GM19193 (cell line): ENCODE measurements at regions not wholly inside any gene's neighbourhood (a gene's known extent, or its start where the extent isn't known, plus 50 kb on each side); places are given as distances from the start of the nearest gene placed in this dataset.

Source experiments
- POLR2A ChIP-seq: IDR thresholded peaks from 4 replicates; pipeline ENCODE4 v1.6.1; 2011; ENCODE audit not compliant: insufficient read depth, insufficient read length; ENCODE audit errors: extremely low read depth

DNA sequence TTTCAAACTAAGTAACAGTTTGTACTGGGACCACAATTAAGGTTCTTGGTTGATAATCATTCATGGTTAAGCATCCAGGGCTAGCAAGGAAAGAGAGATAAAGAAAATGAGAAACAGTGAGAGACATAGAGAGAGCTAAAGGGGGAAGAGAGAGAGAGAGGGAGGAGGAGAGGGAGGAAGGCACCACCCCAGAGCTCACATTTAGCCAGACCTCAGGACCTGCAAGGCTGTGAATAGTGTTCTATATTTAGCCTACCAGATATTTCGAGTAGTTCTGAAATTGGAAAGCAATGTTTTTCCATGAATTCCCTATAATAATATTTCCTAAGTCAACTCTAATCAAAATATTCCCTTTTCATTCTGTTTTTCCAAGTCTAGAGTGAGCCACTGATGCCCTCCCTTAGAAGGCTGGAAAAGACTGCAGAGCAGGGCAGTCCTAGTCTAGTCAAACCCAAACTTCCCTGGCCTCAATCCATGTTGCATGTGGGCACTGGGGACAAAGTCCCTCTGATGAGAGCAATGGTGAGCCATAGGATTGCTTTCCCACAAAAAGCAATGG is 119.4 kb upstream of the INHBA start:
- TF ChIP-seq POLR2A = no peak

DNA sequence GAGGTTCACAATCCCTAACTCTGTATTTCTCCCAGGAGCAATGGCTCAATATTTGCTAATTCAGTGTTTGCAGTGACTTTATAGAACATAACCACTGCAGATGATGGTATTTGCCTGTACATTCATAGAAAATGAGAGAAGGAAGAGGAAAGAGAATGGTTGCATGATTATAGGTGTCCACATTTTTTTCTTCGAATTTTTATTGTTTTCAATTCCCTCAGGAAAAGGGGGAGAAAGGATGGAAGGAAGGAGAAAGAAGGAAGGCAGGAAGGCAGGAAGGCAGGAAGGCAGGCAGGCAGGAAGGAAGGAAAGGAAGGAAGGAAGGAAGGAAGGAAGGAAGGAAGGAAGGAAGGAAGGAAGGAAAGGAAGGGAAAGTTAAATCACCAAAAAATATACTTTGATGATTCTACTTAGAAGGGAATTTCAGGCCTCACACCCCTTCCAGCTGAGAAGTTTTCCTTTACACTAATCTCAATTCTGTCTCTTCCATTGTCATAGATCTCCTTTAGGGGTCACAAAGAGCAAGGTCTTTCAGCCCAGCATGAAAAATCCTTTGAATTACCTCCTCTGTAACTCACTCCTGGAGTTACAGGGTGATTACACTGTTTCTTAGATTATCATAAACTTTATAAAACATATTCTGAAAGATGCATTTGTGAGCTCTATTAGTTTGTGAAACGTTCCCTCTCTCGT is 118.8 kb upstream of the INHBA start:
- no peak for TF ChIP-seq POLR2A

DNA sequence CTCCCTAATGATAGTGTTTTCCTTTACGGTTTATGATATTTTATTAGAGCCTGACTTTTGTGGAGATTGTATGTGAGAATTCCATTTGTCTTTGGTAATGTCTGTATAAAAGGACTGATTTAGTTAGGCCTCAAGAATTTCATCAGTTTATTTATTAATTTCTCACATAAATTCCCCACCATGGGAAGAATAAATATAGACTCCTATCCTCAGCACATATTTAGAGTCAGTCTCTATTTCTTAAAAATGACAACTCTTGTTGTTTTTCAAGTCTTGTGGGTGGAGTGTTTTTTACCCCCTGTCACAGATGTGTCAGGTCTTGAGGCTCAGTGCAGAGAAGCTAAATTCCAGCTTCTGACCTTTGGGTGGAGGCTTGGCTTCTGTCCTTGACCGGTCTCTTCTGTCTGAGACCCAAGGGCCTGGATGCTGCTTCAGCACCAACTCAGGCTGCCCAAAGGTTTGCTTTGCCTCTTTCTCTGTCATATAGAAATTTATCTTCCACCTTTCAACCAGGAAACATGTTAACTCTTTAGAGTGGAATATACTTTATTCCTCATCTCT is 117.3 kb upstream of the INHBA start:
- TF ChIP-seq POLR2A = no peak

DNA sequence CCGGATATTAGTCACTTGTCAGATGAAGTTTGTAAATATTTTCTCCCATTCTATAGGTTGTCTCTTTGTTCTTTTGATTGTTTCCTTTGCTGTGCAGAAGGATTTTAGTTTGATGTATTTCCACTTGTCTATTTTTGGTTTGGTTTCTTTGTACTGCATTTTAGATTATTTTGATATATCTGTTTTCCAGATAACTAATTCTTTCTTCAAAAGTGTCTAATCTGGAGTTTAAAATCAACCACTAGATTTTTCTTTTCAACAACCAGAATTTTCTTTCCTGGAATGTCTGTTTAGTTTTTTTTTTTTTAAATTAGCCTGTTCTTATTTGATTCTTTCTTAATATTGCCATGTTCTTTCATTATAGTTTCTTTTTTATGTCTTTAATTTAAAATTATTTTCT is 116.8 kb upstream of the INHBA start:
- no peak for TF ChIP-seq POLR2A

DNA sequence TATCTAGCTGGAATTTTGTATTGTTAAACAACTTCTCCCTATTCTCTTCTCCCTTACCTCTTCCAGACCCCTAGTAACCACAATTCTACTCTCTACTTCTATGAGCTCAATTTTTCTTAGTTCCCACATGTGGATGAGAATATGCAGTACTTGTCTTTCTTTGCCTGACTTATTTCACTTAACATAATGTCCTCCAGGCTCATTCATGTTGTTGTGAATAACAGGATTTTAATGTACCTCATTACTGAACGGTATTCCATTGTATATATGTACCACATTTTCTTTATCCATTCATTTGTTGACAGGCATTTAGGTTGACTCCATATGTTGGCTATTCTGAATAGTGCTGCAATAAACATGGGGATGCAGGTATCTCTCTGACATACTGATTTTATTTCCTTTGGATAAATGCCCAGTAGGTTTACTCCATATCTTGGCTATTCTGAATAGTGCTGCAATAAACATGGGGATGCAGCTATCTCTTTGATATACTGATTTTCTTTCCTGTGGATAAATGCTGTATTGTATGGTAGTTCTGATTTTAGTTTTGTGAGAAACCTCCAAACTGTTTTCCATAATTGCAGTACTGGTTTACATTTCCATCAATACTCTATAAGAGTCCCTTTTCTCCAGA is 116.0 kb upstream of the INHBA start:
- TF ChIP-seq POLR2A = no peak

DNA sequence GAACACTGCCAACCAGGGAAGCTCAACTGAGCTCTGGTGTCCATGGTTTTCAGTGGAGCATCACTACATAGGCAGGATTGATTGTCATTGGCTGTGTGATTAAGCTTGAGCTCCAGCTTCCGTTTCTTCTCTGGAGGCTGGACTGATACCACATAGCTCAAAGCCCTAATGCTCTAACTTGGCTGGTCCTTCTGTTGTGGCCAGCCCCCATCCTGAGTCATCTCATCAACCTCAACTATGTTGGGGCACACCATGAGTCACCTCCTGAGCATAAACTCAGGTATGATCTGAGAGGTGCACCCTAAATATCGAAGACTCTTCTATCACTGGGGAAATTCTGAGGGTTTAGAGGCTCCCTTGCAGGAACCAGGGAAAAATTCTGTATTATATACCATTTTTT is 114.5 kb upstream of the INHBA start:
- TF ChIP-seq POLR2A = no peak

DNA sequence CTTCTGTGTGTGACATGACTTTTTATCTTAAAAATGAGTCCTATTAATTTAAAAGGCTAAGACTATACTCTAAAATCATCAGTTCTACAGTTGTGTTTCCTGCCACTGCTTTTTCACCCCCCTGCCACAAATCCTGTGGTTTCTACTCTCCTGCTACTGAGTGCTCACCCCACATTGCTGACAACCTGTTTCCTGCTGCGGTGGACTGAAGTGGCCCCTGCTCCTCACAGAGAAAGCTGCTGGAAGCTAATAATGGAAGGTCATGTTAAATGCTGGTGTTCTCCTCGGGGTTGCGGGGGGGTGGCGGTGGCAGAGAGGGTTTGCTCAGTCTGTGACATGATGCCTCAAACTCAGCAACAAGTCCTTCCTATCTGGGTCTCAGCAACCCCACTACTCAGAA is 113.2 kb upstream of the INHBA start:
- TF ChIP-seq POLR2A = no peak

DNA sequence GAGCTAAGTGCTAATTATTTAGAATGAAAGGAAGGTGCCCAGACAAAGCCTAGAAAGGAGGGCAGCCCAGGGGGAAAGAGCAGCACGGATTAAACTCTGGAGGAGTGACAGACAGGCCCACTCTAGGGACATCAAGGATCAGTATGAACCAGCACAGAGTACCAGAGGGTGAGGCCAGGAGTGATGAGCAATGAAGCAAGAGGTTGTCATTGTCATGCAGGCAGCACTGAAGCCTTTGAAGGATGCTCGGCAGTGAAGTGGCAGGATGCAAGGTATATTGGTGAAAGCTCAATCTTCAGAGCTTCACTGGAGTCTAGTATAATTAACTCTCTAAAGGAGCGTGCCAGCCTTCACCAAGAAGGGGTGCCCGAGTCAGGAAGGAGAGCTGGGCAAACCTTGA is 112.0 kb upstream of the INHBA start:
- no peak for TF ChIP-seq POLR2A

DNA sequence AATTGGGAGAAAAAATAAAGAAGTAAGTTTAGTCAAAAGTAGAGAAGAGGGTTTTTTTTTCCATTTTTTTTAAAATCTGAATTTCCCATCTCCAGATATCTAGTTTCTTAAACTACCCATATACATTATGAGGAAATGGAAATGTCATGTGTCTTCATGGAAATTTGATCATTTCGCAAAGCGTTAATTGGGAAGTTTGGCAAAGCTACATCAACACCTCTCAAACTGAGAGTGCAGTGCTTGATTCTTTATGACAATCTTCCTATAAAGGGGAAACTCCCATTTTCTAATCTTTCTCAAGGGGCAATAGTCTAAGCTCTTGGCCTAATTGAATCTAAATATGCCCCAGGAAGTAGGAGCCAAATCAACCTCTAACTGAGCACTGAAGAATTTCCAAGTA is 110.4 kb upstream of the INHBA start:
- no peak for TF ChIP-seq POLR2A

DNA sequence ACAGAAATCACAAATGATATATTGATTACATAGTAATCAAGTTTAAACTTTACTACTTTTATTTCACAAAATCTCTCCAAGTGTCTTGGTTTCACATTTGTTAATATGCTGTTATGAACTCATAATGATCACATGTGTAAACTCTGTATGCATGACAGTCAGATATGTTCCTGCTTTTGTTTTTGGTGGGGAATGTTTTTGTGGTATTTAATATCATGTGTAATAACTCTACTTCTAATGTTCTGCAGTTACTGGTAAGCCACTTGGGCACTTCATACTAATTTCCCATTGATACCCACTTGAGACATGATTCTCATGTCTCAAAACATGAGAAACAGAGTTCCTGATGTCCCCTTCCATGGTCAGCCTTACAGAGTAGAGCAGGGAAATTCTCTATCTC is 109.1 kb upstream of the INHBA start:
- no peak for TF ChIP-seq POLR2A

DNA sequence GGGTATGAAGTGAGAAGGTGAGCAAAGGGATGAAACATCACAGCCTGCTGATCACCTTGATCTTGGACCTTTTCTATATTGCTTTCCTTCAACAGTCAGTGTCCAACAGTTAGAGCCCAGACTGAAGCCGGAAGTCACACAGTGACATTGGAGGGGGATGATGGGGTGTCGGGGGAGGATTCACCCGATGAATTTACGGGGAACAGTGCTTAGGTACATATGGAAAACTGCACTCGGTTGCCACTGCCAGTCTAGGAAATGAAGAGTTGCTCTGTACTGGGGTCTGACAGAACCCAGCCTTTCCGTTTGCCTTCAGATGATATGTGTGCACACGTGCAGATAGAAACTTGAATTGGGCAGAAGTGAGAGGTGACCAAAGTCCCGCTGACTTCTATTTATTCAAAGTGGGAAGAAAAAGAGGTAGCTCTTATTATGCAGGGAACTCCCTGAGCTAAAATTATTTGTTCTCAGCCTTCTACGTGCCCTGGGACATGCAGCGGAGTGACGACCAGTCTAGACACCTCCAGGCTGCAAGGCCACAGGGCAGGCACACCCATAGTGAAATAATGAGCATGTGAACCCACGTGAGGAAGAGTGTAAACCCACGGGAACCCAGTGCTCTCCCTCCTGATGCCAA is 107.2 kb upstream of the INHBA start:
- no peak for TF ChIP-seq POLR2A

DNA sequence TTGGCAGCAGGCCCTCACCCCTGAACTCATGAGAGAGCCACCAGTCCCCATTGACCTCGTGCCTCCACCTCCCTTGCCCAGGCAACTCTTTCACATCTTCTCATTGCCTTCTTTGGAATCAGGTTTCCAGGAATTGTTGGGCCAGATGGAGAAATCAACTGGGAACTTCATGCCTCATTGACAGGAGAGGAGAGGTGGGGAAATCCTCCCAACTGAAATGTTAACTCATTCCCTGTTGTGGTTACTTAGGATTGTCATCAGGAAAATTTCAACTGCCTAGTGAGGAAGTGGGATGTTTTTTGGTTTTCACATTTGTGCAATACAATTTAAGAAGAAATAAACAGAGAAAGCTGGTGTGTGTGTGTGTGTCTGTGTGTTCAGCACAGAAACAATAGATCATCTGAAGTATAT is 106.6 kb upstream of the INHBA start:
- no peak for TF ChIP-seq POLR2A

DNA sequence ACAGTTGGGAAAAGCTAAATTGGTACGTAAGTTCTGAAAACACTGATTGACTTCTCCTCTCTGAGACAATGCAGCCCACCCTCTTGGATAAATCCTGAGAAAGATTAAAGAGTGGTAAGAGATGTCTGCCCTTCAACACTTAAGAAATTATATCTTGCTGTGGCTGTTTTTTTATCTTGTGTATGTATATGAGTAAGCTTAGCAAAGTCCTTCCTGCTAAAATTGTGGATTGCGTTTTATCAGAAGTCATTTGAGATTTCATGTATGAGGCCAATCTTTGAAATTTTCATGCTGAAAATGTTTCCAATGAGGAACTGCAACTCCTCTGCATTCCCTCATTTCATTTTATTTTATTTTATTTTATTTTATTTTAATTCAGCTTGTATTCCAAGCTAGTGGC is 106.2 kb upstream of the INHBA start:
- TF ChIP-seq POLR2A = no peak

DNA sequence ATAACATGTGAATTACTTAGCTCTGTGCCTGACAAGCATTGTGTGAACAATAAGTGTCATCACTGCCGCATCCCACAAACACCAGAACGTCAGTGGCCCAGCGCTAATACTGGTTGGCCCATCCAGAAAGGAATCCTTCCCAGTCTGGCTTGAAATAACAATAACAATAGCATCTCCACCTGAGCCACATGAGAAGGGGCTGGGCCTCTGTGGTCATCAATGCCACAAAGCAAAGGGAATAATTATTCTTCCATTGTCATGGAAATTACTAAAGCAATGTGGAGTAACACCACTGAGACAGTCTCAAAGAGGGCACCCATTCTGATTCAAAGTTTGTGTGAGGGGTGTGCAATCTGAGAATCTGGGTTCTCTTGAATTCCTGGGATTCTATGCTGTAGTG is 105.7 kb upstream of the INHBA start:
- TF ChIP-seq POLR2A = no peak

DNA sequence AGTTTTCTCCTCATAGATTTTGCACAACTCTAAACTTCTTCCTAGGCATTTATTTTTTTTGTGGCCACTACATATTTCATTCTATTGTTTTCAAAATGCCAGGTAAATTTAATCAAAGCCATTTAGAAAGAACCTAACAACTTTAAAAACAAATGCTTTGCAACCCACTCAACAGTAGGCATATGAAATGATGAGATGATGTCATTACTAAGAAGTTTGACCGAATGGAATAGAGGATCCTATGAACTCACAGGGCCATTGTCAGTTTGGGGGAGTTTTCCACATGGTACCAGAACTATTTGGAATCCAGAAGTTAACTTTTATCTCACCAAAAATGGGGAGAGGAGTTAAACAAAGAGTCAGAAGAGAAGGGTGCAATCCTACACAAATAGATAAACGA is 100.7 kb upstream of the INHBA start:
- no peak for TF ChIP-seq POLR2A

DNA sequence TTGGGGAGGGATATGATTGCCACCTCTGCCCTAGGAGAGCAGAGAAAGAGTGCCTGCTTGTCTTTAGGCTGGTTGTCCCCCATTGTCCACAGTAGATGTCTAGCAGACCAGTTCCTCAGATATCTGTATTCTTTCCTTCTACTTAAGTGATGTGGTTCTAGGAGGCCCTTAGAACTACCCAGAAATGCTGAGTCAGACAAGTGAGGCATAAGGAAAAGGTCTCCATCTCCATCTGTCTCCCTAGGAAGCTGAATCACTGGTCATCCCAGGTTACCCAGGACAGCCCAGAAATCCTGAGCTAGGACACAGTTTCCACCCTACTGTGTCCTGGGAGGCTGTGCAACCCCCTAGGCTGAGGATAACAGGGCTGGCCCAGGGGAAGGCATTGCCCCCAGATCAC is 93.4 kb upstream of the INHBA start:
- no peak for TF ChIP-seq POLR2A

DNA sequence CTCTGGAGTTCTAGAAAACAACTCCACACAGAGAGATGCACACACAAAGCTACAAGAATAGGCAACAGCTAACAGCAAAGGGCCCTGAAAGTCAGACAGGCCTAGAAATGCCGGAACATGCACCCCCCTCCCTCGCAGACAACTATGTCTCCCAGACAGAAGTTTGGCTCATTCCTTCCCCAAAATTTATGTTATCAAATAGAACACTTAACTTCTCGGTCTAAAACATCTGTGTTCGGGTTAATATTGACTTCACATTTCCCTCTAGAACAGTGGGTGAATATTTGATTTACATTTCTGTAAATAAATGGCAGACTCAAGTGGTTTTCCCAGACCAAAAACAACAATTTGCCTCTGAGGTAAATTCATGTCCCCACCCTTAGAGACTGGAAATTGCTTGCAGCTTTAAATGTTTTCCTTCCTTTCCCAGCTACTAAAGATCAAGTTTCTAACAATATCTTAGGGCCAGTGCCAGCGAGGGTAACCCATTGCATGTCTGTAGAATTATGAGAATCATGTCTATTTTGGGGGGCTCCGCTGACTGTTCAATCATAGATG is 92.5 kb upstream of the INHBA start:
- TF ChIP-seq POLR2A = no peak
